Panc1 (cell line): ENCODE measurements at regions not wholly inside any gene's neighbourhood (a gene's known extent, or its start where the extent isn't known, plus 50 kb on each side); places are given as distances from the start of the nearest gene placed in this dataset.

ENCODE experiments used
- ATAC-seq: fragments of 200-7000 bp; cut with Tn5 transposase; 2 replicates; pipeline ENCODE4 v1.9.1; 2020; ENCODE audit warnings: mild to moderate bottlenecking, moderate library complexity
- BruUV-seq: library from RNA; stranded (reverse); fragments of 400-500 nt; replicated peaks from 2 replicates; lab custom pipeline; 2021; lab: Mats Ljungman, UMichigan
- CTCF ChIA-PET: fragments of 300-600 bp; sonication (Branson Sonifier 250); formaldehyde crosslinking; loops from one replicate; lab custom pipeline; 2022; ENCODE audit warnings: antibody characterized with exemption; lab: Charles Lee
- POLR2A ChIA-PET: fragments of 300-600 bp; sonication (Branson Sonifier 250); formaldehyde crosslinking; loops from one replicate; lab custom pipeline; 2022; ENCODE audit warnings: antibody characterized with exemption; lab: Charles Lee
- DNase-seq: peaks from one replicate; pipeline ENCODE4 v3.0.0-alpha.2; 2010; ENCODE audit warnings: low read depth, low spot score
- H3K27ac ChIP-seq: 2 replicates; pipeline ENCODE4 v1.5.1; 2011; ENCODE audit warnings: mild to moderate bottlenecking, low read length, inconsistent platforms
- H3K27me3 ChIP-seq: fragments of 200-500 bp; sonication (Bioruptor generic); 2 replicates; pipeline ENCODE4 v1.6.0; 2014; ENCODE audit warnings: low read length, inconsistent platforms; ENCODE audit not compliant: control insufficient read depth, insufficient read depth
- H3K36me3 ChIP-seq: fragments of 200-500 bp; sonication (Bioruptor generic); 2 replicates; pipeline ENCODE4 v1.5.1; 2014; ENCODE audit warnings: inconsistent platforms, mild to moderate bottlenecking, low read length, moderate library complexity; ENCODE audit not compliant: control insufficient read depth, insufficient read depth
- H3K4me1 ChIP-seq: 2 replicates; pipeline ENCODE4 v1.5.1; 2011; ENCODE audit warnings: inconsistent platforms, mild to moderate bottlenecking, low read length, moderate library complexity; ENCODE audit not compliant: control insufficient read depth, insufficient read depth
- H3K4me3 ChIP-seq, 2 experiments: 2 replicates each; pipeline ENCODE4 v1.5.1; 2011 to 2012; ENCODE audit warnings: low read depth in 2 of 2, low read length in 2 of 2, mild to moderate bottlenecking in 2 of 2, inconsistent platforms in 1 of 2, moderate library complexity in 1 of 2
- H3K9me3 ChIP-seq: fragments of 200-500 bp; sonication (Bioruptor generic); 2 replicates; pipeline ENCODE4 v1.5.1; 2014; ENCODE audit warnings: low read depth, mild to moderate bottlenecking, inconsistent platforms, low read length, moderate library complexity; ENCODE audit not compliant: control insufficient read depth, insufficient read depth
- CTCF ChIP-seq: fragments of 450-650 bp; IDR thresholded peaks from 2 replicates; pipeline ENCODE4 v1.5.1; 2017; ENCODE audit warnings: mild to moderate bottlenecking
- POLR2AphosphoS5 ChIP-seq: IDR thresholded peaks from 2 replicates; pipeline ENCODE4 v1.6.1; 2012; ENCODE audit warnings: mild to moderate bottlenecking, low read depth, low read length, moderate library complexity
- REST ChIP-seq, 2 experiments: IDR thresholded peaks; 2 replicates each; pipeline ENCODE4 v1.6.1; 2011 to 2012; ENCODE audit warnings: low read depth in 2 of 2, control low read depth in 1 of 2, low read length in 1 of 2, mild to moderate bottlenecking in 1 of 2, moderate library complexity in 1 of 2; ENCODE audit not compliant: insufficient read depth in 1 of 2
- SIN3A ChIP-seq: IDR thresholded peaks from 2 replicates; pipeline ENCODE4 v1.6.1; 2012; ENCODE audit warnings: low read depth, mild to moderate bottlenecking, low read length, moderate library complexity, borderline replicate concordance; ENCODE audit not compliant: insufficient read depth
- TCF7L2 ChIP-seq: IDR thresholded peaks from 2 replicates; pipeline ENCODE4 v1.6.1; 2011; ENCODE audit warnings: mild to moderate bottlenecking, low read depth, low read length, inconsistent platforms
- in situ Hi-C: cut with HindIII; loops from 2 replicates; pipeline ENCODE4 v1.10.0; 2016; ENCODE audit warnings: low sequenced_read_pairs, low pct_unique_long_range_greater_than_20kb
- intact Hi-C: fragments of 100-400 bp; cut with micrococcal nuclease; formaldehyde crosslinking; loops from one replicate; pipeline ENCODE4 v1.10.0; 2022; ENCODE audit not compliant: unreplicated experiment

GRCh38 chrX:74147439-74147838, 156.5 kb upstream of the ZCCHC13 start:
- POLR2A ChIA-PET = no interaction called here
- no TSS peak for BruUV-seq

GRCh38 chrX:74138943-74139342, 165.0 kb upstream of the ZCCHC13 start:
- Histone ChIP-seq H3K9me3 (peaks cover 4% of the 10 kb centered on the region; the same call in 1 of the 2 replicates), H3K27ac (no peak overlapping the region), H3K27me3 (no peaks in the 10 kb centered on the region), H3K36me3 (no peaks in the 10 kb centered on the region), H3K4me1 (no peaks in the 10 kb centered on the region), H3K4me3 (no peak overlapping the region)
- no peak for DNase-seq
- CTCF ChIA-PET = no interaction called here
- no peak for ATAC-seq
- intact Hi-C loops = no loop called here
- in situ Hi-C loops = no loop called here
- POLR2A ChIA-PET = no interaction called here
- no TSS peak for BruUV-seq
- no peak for TF ChIP-seq CTCF

More at GRCh38 chrX:74147439-74147838, 156.5 kb upstream of the ZCCHC13 start:
- H3K36me3 ChIP-seq = no peaks in the 10 kb centered on the region
- H3K4me1 ChIP-seq = no peaks in the 10 kb centered on the region
- CTCF ChIA-PET = no interaction called here
- intact Hi-C loops (no loop called here), in situ Hi-C loops (no loop called here)
- TF ChIP-seq CTCF (no peak), POLR2AphosphoS5 (no peak), SIN3A (no peak), TCF7L2 (no peak), REST (IDR thresholded peaks at IDR 0.05; ENCODE audit: insufficient read depth in 1 of 2, low read depth in 2 of 2, low read length in 1 of 2) (no peak)
- H3K27me3 ChIP-seq = no peaks in the 10 kb centered on the region
- H3K27ac ChIP-seq = no peak overlapping the region
- ATAC-seq = no peak
- no peak for DNase-seq
- no peak overlapping the region for H3K4me3 ChIP-seq
- H3K9me3 ChIP-seq = no peaks in the 10 kb centered on the region
